ENCODE measurements at regions not wholly inside any gene's neighbourhood (a gene's known extent, or its start where the extent isn't known, plus 50 kb on each side); places are given as distances from the start of the nearest gene placed in this dataset.

DNA sequence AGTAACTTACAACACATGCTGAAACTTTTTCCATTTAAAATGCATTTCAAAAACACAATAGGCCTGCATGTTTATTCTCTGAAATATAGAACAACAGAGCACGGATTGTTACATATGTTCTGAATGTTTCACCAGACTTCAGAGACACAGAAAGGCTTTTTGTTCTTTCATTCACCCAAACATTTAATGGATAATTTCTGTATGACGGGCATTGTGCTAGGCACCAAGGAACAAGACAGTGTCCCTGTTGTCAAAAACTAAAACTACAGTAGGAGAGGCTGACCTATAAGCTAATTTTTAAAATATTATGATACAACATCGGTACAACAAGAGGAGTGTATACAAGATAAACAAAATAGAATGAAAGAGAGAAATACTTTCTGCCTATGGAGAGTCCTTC, 81.9 kb upstream of the TEAD1 start:
- TF ChIP-seq REST (IDR thresholded peaks at IDR 0.05; ENCODE audit: low read depth) (no peak), CREB1 (IDR thresholded peaks at IDR 0.05; ENCODE audit: low read depth) (no peak), RAD21 (IDR thresholded peaks at IDR 0.05; ENCODE audit: low read depth) (no peak), CEBPB (IDR thresholded peaks at IDR 0.05) (no peak), TEAD4 (IDR thresholded peaks at IDR 0.05) (no peak), TAF1 (IDR thresholded peaks at IDR 0.05; ENCODE audit: low read depth) (no peak), EGR1 (IDR thresholded peaks at IDR 0.05) (no peak), EP300 (IDR thresholded peaks at IDR 0.05; ENCODE audit: borderline replicate concordance) (no peak), YY1 (IDR thresholded peaks at IDR 0.05; ENCODE audit: low read depth) (no peak)
- TF ChIP-seq, protein P1, sequence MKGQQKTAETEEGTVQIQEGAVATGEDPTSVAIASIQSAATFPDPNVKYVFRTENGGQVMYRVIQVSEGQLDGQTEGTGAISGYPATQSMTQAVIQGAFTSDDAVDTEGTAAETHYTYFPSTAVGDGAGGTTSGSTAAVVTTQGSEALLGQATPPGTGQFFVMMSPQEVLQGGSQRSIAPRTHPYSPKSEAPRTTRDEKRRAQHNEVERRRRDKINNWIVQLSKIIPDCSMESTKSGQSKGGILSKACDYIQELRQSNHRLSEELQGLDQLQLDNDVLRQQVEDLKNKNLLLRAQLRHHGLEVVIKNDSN (IDR thresholded peaks at IDR 0.05), result no peak
